H9 (cell line): ENCODE measurements at regions not wholly inside any gene's neighbourhood (a gene's known extent, or its start where the extent isn't known, plus 50 kb on each side); places are given as distances from the start of the nearest gene placed in this dataset.

Source experiments
- DNase-seq: peaks from one replicate; pipeline ENCODE4 v3.0.0-alpha.2; 2017
- H2AFZ ChIP-seq: one replicate; pipeline ENCODE4 v1.6.1; 2013; ENCODE audit warnings: mild to moderate bottlenecking, low read length, control low read depth, moderate library complexity
- H2AK5ac ChIP-seq: 2 replicates; pipeline ENCODE4 v1.6.1; 2013; ENCODE audit warnings: low read length, control low read depth, mixed read lengths; ENCODE audit not compliant: insufficient read length
- H2BK120ac ChIP-seq: one replicate; pipeline ENCODE4 v1.6.1; 2013; ENCODE audit warnings: low read depth, mild to moderate bottlenecking, low read length, control low read depth, inconsistent platforms; ENCODE audit not compliant: poor library complexity, severe bottlenecking
- H2BK12ac ChIP-seq: 2 replicates; pipeline ENCODE4 v1.6.1; 2013; ENCODE audit warnings: low read length, control low read depth, mixed read lengths, low read depth; ENCODE audit not compliant: insufficient read length
- H2BK15ac ChIP-seq: 2 replicates; pipeline ENCODE4 v1.6.1; 2013; ENCODE audit warnings: low read depth, low read length, control low read depth
- H2BK20ac ChIP-seq: one replicate; pipeline ENCODE4 v1.6.1; 2013; ENCODE audit warnings: low read depth, mild to moderate bottlenecking, low read length, control low read depth, inconsistent platforms; ENCODE audit not compliant: poor library complexity, severe bottlenecking
- H2BK5ac ChIP-seq: 2 replicates; pipeline ENCODE4 v1.6.1; 2013; ENCODE audit warnings: low read length, control low read depth, mixed read lengths; ENCODE audit not compliant: insufficient read length
- H3K14ac ChIP-seq: 2 replicates; pipeline ENCODE4 v1.6.1; 2013; ENCODE audit warnings: low read length, control low read depth; ENCODE audit not compliant: insufficient read depth
- H3K18ac ChIP-seq: 2 replicates; pipeline ENCODE4 v1.6.1; 2013; ENCODE audit warnings: low read depth, mild to moderate bottlenecking, mixed read lengths, low read length, control low read depth; ENCODE audit not compliant: insufficient read length
- H3K23ac ChIP-seq: 2 replicates; pipeline ENCODE4 v1.6.1; 2013; ENCODE audit warnings: low read length, control low read depth, mixed read lengths, low read depth; ENCODE audit not compliant: insufficient read length
- H3K23me2 ChIP-seq: 2 replicates; pipeline ENCODE4 v1.6.1; 2013; ENCODE audit warnings: low read depth, mild to moderate bottlenecking, mixed read lengths, low read length, control low read depth; ENCODE audit not compliant: insufficient read length, poor library complexity, severe bottlenecking
- H3K27ac ChIP-seq: 2 replicates; pipeline ENCODE4 v1.5.1; 2013; ENCODE audit warnings: low read length, control low read depth, mixed read lengths, low read depth; ENCODE audit not compliant: insufficient read length
- H3K27me3 ChIP-seq: 2 replicates; pipeline ENCODE4 v1.6.1; 2013; ENCODE audit warnings: low read length, control low read depth, inconsistent platforms; ENCODE audit not compliant: insufficient read depth
- H3K4ac ChIP-seq: 2 replicates; pipeline ENCODE4 v1.6.1; 2013; ENCODE audit warnings: low read depth, mild to moderate bottlenecking, control low read depth, inconsistent platforms, low read length, moderate library complexity
- H3K4me1 ChIP-seq: 2 replicates; pipeline ENCODE4 v1.6.1; 2013; ENCODE audit warnings: low read length, control low read depth, inconsistent platforms; ENCODE audit not compliant: insufficient read depth
- H3K4me2 ChIP-seq: 2 replicates; pipeline ENCODE4 v1.6.1; 2013; ENCODE audit warnings: low read length, control low read depth, mixed read lengths; ENCODE audit not compliant: insufficient read length, insufficient read depth
- H3K56ac ChIP-seq: 2 replicates; pipeline ENCODE4 v1.6.1; 2013; ENCODE audit warnings: low read depth, mild to moderate bottlenecking, mixed read lengths, low read length, control low read depth; ENCODE audit not compliant: insufficient read length
- H3K79me1 ChIP-seq: 2 replicates; pipeline ENCODE4 v1.6.1; 2013; ENCODE audit warnings: low read depth, mild to moderate bottlenecking, moderate library complexity, low read length, control low read depth, inconsistent platforms; ENCODE audit not compliant: insufficient read depth, poor library complexity, severe bottlenecking
- H3K79me2 ChIP-seq: 2 replicates; pipeline ENCODE4 v1.6.1; 2013; ENCODE audit warnings: low read length, control low read depth, inconsistent platforms; ENCODE audit not compliant: insufficient read depth
- H3K9ac ChIP-seq: 2 replicates; pipeline ENCODE4 v1.6.1; 2013; ENCODE audit warnings: low read length, control low read depth, mixed read lengths; ENCODE audit not compliant: insufficient read length; ENCODE audit errors: extremely low read depth
- H3K9me3 ChIP-seq: one replicate; pipeline ENCODE4 v1.6.1; 2013; ENCODE audit warnings: low read depth, low read length, inconsistent platforms; ENCODE audit not compliant: control insufficient read depth
- H3T11ph ChIP-seq: one replicate; pipeline ENCODE4 v1.6.1; 2013; ENCODE audit warnings: mild to moderate bottlenecking, low read length, control low read depth, inconsistent platforms
- H4K20me1 ChIP-seq: one replicate; pipeline ENCODE4 v1.6.1; 2013; ENCODE audit not compliant: control insufficient read depth, insufficient read length, insufficient read depth
- H4K5ac ChIP-seq: 2 replicates; pipeline ENCODE4 v1.6.1; 2013; ENCODE audit warnings: low read depth, mild to moderate bottlenecking, mixed read lengths, low read length, control low read depth; ENCODE audit not compliant: insufficient read length
- H4K8ac ChIP-seq: replicated peaks from 2 replicates; pipeline ENCODE4 v1.6.1; 2013; ENCODE audit warnings: low read length, control low read depth, mixed read lengths, low read depth; ENCODE audit not compliant: insufficient read length
- H4K91ac ChIP-seq: 2 replicates; pipeline ENCODE4 v1.6.1; 2013; ENCODE audit warnings: low read depth, mild to moderate bottlenecking, moderate library complexity, mixed read lengths, low read length, control low read depth; ENCODE audit not compliant: insufficient read length
- H3K27ac Mint-ChIP-seq, 3 experiments: 2 replicates in 2 of 3; 3 replicates in 1 of 3; pipeline ENCODE4 v1.8.0; 2020 to 2021; ENCODE audit warnings: mixed read lengths in 3 of 3, mild to moderate bottlenecking in 1 of 3, moderate library complexity in 1 of 3
- H3K27me3 Mint-ChIP-seq: 2 replicates; pipeline ENCODE4 v1.8.0; 2021; ENCODE audit warnings: low read depth, mild to moderate bottlenecking, moderate library complexity, mixed read lengths
- H3K36me3 Mint-ChIP-seq, 3 experiments: 2 replicates in 2 of 3; 3 replicates in 1 of 3; pipeline ENCODE4 v1.8.0; 2020 to 2021; ENCODE audit warnings: low read depth in 3 of 3, mixed read lengths in 3 of 3; ENCODE audit not compliant: insufficient read depth in 1 of 3
- H3K4me1 Mint-ChIP-seq, 2 experiments: 2 replicates each; pipeline ENCODE4 v1.8.0; 2020; ENCODE audit warnings: mixed read lengths in 2 of 2
- H3K4me3 Mint-ChIP-seq, 2 experiments: 2 replicates in 1 of 2; 3 replicates in 1 of 2; pipeline ENCODE4 v1.8.0; 2020 to 2021; ENCODE audit warnings: mild to moderate bottlenecking in 2 of 2, mixed read lengths in 2 of 2, moderate library complexity in 1 of 2
- H3K9me3 Mint-ChIP-seq, 2 experiments: 2 replicates in 1 of 2; 3 replicates in 1 of 2; pipeline ENCODE4 v1.8.0; 2020; ENCODE audit warnings: mild to moderate bottlenecking in 2 of 2, mixed read lengths in 2 of 2, moderate library complexity in 1 of 2
- WGBS: extraction: QIAGEN DNeasy Blood & Tissue Kit; methylation state at CpG from one replicate; pipeline ENCODE4 v1.1.7; 2013; ENCODE audit warnings: missing lambda C conversion rate, low lambda C conversion rate, mixed read lengths; ENCODE audit not compliant: insufficient read length; ENCODE audit errors: extremely low coverage; 5-methylcytosine and 5-hydroxymethylcytosine counted together
- TF ChIP-seq, protein P1 (sequence below): fragments of 200-600 bp; sonication (generic); conservative IDR thresholded peaks from 3 replicates; pipeline ENCODE4 v1.8.0; 2021; ENCODE audit warnings: antibody characterized with exemption, mild to moderate bottlenecking

- no peaks in the 10 kb centered on the region for H3K4me1 Mint-ChIP-seq
These were observed 80.3 kb downstream of the DIRAS3 start for GRCh38 chr1:67970088-67970487.

More at GRCh38 chr1:67970088-67970487, 80.3 kb downstream of the DIRAS3 start:
- Histone ChIP-seq H3K79me2 (no peaks in the 10 kb centered on the region), H3K9me3 (no peaks in the 10 kb centered on the region), H3T11ph (no peak overlapping the region), H4K20me1 (no peaks in the 10 kb centered on the region), H3K79me1 (no peaks in the 10 kb centered on the region), H3K4me2 (no peak overlapping the region), H3K4ac (no peak overlapping the region), H3K18ac (no peak overlapping the region), H2BK120ac (no peak overlapping the region), H3K23me2 (no peaks in the 10 kb centered on the region), H4K5ac (no peak overlapping the region), H3K27ac (no peak overlapping the region), H3K56ac (no peak overlapping the region), H2AK5ac (no peak overlapping the region), H2BK15ac (no peak overlapping the region), H4K8ac (no peak overlapping the region), H2BK12ac (no peak overlapping the region), H3K27me3 (no peaks in the 10 kb centered on the region), H2BK5ac (no peak overlapping the region), H2BK20ac (no peak overlapping the region), H2AFZ (no peak overlapping the region), H3K9ac (no peak overlapping the region), H3K23ac (no peak overlapping the region), H3K14ac (no peak overlapping the region), H3K4me1 (no peaks in the 10 kb centered on the region), H4K91ac (no peak overlapping the region)
- WGBS = no CpG with 5 or more reads among the region's 2 CpGs
- Mint-ChIP-seq H3K27ac (no peak overlapping the region), H3K4me3 (no peak overlapping the region), H3K27me3 (peaks cover 2% of the 10 kb centered on the region), H3K9me3 (no peaks in the 10 kb centered on the region), H3K36me3 (no peaks in the 10 kb centered on the region)
- no peak for DNase-seq
- TF ChIP-seq, protein P1, sequence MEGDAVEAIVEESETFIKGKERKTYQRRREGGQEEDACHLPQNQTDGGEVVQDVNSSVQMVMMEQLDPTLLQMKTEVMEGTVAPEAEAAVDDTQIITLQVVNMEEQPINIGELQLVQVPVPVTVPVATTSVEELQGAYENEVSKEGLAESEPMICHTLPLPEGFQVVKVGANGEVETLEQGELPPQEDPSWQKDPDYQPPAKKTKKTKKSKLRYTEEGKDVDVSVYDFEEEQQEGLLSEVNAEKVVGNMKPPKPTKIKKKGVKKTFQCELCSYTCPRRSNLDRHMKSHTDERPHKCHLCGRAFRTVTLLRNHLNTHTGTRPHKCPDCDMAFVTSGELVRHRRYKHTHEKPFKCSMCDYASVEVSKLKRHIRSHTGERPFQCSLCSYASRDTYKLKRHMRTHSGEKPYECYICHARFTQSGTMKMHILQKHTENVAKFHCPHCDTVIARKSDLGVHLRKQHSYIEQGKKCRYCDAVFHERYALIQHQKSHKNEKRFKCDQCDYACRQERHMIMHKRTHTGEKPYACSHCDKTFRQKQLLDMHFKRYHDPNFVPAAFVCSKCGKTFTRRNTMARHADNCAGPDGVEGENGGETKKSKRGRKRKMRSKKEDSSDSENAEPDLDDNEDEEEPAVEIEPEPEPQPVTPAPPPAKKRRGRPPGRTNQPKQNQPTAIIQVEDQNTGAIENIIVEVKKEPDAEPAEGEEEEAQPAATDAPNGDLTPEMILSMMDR = no peak
